ENCODE measurements at regions not wholly inside any gene's neighbourhood (a gene's known extent, or its start where the extent isn't known, plus 50 kb on each side); places are given as distances from the start of the nearest gene placed in this dataset.

DNA sequence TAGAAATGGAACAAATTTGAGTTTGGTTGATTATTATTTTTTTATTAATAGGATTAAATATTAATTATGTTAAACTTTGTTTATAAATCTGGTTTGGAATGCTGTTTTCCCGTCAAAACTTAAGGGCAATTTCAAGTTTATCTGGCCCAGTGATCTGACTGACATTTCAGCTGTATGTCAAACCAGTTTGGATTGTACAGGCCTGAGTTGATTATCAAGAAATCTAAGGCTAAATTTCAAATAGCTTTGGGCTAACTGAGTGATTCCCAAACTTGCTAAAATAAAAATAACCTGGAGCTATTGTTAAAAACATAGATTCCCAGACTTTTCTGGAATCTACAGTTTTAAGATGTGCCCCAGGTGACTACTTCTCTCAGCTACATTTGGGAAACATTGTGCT is 65.9 kb upstream of the SPOPL start:
- Histone ChIP-seq H3K4me2 (ENCODE audit: low read length) (no peak overlapping the region), H3K9me3 (ENCODE audit: control insufficient read depth, low read length) (no peaks in the 10 kb centered on the region), H3K4me3 (ENCODE audit: low read depth, low read length) (no peak overlapping the region), H3K79me2 (no peaks in the 10 kb centered on the region), H3K4me1 (peaks cover 8% of the 10 kb centered on the region), H3K36me3 (ENCODE audit: control insufficient read depth, insufficient read depth, low read length) (no peaks in the 10 kb centered on the region), H3K27ac (no peak overlapping the region), H3K27me3 (ENCODE audit: control insufficient read depth, insufficient read depth, low read length) (no peaks in the 10 kb centered on the region), H3K9ac (no peak overlapping the region), H2AFZ (no peak overlapping the region)
- TF ChIP-seq CTCF (IDR thresholded peaks at IDR 0.05), result no peak

GRCh38 chr2:138439733-138440132 is 61.8 kb upstream of the SPOPL start:
- Histone ChIP-seq H3K9ac (no peak overlapping the region), H3K27me3 (ENCODE audit: control insufficient read depth, insufficient read depth, low read length) (no peaks in the 10 kb centered on the region), H3K36me3 (ENCODE audit: control insufficient read depth, insufficient read depth, low read length) (no peaks in the 10 kb centered on the region), H3K79me2 (no peaks in the 10 kb centered on the region), H3K27ac (no peak overlapping the region), H2AFZ (no peak overlapping the region), H3K4me2 (ENCODE audit: low read length) (no peak overlapping the region), H3K4me3 (ENCODE audit: low read depth, low read length) (no peak overlapping the region), H3K4me1 (peaks cover 4% of the 10 kb centered on the region), H3K9me3 (ENCODE audit: control insufficient read depth, low read length) (no peaks in the 10 kb centered on the region)
- TF ChIP-seq CTCF (IDR thresholded peaks at IDR 0.05), result no peak

- Histone ChIP-seq H3K9ac (no peak overlapping the region), H3K4me2 (ENCODE audit: low read length) (no peak overlapping the region), H3K27ac (no peak overlapping the region), H3K36me3 (ENCODE audit: control insufficient read depth, insufficient read depth, low read length) (no peaks in the 10 kb centered on the region), H2AFZ (no peak overlapping the region), H3K4me1 (no peaks in the 10 kb centered on the region), H3K9me3 (ENCODE audit: control insufficient read depth, low read length) (no peaks in the 10 kb centered on the region), H3K27me3 (ENCODE audit: control insufficient read depth, insufficient read depth, low read length) (no peaks in the 10 kb centered on the region), H3K79me2 (no peaks in the 10 kb centered on the region), H3K4me3 (ENCODE audit: low read depth, low read length) (no peak overlapping the region)
- no peak for TF ChIP-seq CTCF (IDR thresholded peaks at IDR 0.05)
Measured at GRCh38 chr2:138440759-138441158, 60.8 kb upstream of the SPOPL start.

DNA sequence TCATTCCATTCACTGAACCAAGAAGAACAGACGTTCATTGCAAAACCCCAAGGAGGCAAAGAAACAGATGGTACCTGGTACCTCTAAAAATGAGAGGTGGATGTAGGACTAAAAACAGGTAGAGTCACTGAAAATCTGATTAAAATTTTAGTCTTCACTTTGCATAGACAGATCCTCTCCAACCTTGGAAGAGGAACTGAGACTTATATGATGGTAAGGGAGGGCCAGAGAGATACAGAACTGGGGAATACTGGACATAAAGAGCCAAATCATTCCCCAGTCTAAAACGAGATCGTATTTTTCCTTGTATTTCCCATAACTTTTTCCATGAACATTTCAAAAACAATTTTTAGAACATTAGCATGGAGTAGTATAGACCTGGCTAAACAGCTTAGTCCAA is 59.7 kb upstream of the SPOPL start:
- Histone ChIP-seq H3K27ac (no peak overlapping the region), H3K27me3 (ENCODE audit: control insufficient read depth, insufficient read depth, low read length) (no peaks in the 10 kb centered on the region)
- TF ChIP-seq CTCF (IDR thresholded peaks at IDR 0.05), result no peak

DNA sequence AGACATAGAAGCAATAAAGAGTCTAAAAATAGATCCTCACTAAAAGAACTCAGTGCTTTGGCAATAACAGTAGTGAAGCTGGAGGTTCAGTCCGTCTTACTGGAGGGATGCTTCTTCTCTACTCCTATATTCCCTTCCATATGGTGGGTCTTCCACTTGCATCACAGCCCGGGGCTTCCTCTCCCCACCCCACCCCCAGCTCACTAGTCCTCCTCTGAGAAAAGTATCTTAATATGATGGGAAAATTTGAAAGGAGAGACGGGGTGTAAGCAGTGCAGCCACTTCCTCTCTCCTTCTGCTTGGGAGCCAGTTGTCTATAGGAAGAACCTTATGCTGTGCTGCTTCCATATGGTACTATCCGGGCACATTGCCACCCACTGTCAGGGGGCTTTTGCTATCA is 57.2 kb upstream of the SPOPL start:
- no peak for TF ChIP-seq CTCF (IDR thresholded peaks at IDR 0.05)
- H3K27me3 ChIP-seq (ENCODE audit: control insufficient read depth, insufficient read depth, low read length), result no peaks in the 10 kb centered on the region
- H3K36me3 ChIP-seq (ENCODE audit: control insufficient read depth, insufficient read depth, low read length), result no peaks in the 10 kb centered on the region
- H2AFZ ChIP-seq, result no peak overlapping the region
- H3K9ac ChIP-seq, result no peak overlapping the region
- no peak overlapping the region for H3K4me3 ChIP-seq (ENCODE audit: low read depth, low read length)
- no peak overlapping the region for H3K27ac ChIP-seq
- no peaks in the 10 kb centered on the region for H3K79me2 ChIP-seq
- no peak overlapping the region for H3K4me2 ChIP-seq (ENCODE audit: low read length)
- H3K9me3 ChIP-seq (ENCODE audit: control insufficient read depth, low read length), result no peaks in the 10 kb centered on the region
- no peaks in the 10 kb centered on the region for H3K4me1 ChIP-seq

More for the DNA sequence above, 59.7 kb upstream of the SPOPL start:
- no peaks in the 10 kb centered on the region for H3K79me2 ChIP-seq
- H3K36me3 ChIP-seq (ENCODE audit: control insufficient read depth, insufficient read depth, low read length), result no peaks in the 10 kb centered on the region
- no peaks in the 10 kb centered on the region for H3K4me1 ChIP-seq
- no peaks in the 10 kb centered on the region for H3K9me3 ChIP-seq (ENCODE audit: control insufficient read depth, low read length)
- no peak overlapping the region for H3K9ac ChIP-seq
- no peak overlapping the region for H2AFZ ChIP-seq
- H3K4me3 ChIP-seq (ENCODE audit: low read depth, low read length), result no peak overlapping the region
- no peak overlapping the region for H3K4me2 ChIP-seq (ENCODE audit: low read length)

All from parathyroid adenoma (tissue), 2 donors.